Esophagus (tissue), 2 donors: ENCODE measurements at regions not wholly inside any gene's neighbourhood (a gene's known extent, or its start where the extent isn't known, plus 50 kb on each side); places are given as distances from the start of the nearest gene placed in this dataset.

Experiments
- H3K27ac ChIP-seq, 2 donors: one replicate each; pipeline ENCODE4 v1.5.1; 2013; ENCODE audit warnings: low read depth in 2 of 2, mild to moderate bottlenecking in 2 of 2, inconsistent platforms in 1 of 2, low read length in 1 of 2, moderate library complexity in 1 of 2
- H3K27me3 ChIP-seq, 2 donors: one replicate each; pipeline ENCODE4 v1.6.1; 2013; ENCODE audit warnings: low read length in 2 of 2, control low read depth in 1 of 2, mild to moderate bottlenecking in 1 of 2; ENCODE audit not compliant: insufficient read depth in 2 of 2, control insufficient read depth in 1 of 2
- H3K36me3 ChIP-seq, 2 donors: one replicate each; pipeline ENCODE4 v1.6.1; 2013; ENCODE audit warnings: low read length in 1 of 2; ENCODE audit not compliant: control insufficient read depth in 2 of 2, insufficient read depth in 2 of 2
- H3K4me1 ChIP-seq, 2 donors: one replicate each; pipeline ENCODE4 v1.6.1; 2013; ENCODE audit warnings: low read length in 1 of 2; ENCODE audit not compliant: control insufficient read depth in 2 of 2, insufficient read depth in 2 of 2
- H3K4me3 ChIP-seq, 2 donors: one replicate each; pipeline ENCODE4 v1.5.1; 2013; ENCODE audit warnings: low read length in 2 of 2, mild to moderate bottlenecking in 2 of 2, low read depth in 1 of 2, moderate library complexity in 1 of 2
- H3K9me3 ChIP-seq, 2 donors: one replicate each; pipeline ENCODE4 v1.6.1; 2013; ENCODE audit warnings: mild to moderate bottlenecking in 2 of 2, low read depth in 1 of 2, low read length in 1 of 2, moderate library complexity in 1 of 2; ENCODE audit not compliant: control insufficient read depth in 2 of 2, insufficient read depth in 1 of 2
- WGBS, 2 donors: extraction: QIAGEN DNeasy Blood & Tissue Kit; methylation state at CpG; one replicate each; pipeline ENCODE4 v1.1.7; 2013; 5-methylcytosine and 5-hydroxymethylcytosine counted together
- donor health status: healthy with polysubstance abuse.
- donor health status: Bipolar disorder and iron deficiency.

DNA sequence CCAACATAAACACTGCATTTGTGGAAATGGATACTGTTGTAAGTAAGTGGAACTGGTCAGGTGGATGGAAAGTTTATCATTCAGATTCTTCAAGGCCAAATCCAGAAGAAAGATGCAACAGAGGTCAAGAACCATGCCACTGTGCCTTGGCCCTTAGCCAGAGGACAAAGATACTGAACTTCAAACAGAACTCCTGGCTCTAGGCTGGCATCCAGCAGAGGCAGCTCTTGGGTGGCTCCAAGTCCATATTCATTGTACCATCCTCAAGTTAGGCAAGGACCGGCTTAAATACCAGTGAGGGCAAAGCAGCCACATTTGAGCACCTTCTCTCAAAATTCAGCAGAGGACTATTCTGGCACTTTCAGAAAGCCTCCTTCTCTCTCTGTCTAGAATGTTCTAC lies 53.2 kb downstream of the DNAAF9 start:
- H3K9me3 ChIP-seq: no peaks in the 10 kb centered on the region
- WGBS, 2 donors: 100% methylated on average over 1 of the region's 1 CpG

DNA sequence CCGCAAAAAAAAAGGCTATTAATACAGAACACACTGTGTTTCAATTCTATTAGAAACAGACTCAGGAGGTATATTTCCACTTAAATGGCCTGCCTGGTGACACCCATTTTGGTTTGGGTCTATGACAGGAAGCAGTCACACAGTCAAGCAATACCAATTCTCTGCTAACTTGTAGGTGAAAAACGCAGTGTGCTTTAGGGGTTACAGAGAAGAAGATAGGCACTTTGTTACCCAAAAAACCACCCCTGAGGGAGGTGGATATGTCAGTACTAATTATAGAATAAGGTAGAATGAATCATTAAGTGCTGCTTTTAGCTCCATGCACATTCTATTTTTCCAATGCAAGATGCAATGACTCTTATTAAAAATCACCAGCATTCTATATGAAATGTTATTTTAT lies 53.8 kb downstream of the DNAAF9 start:
- H3K4me1 ChIP-seq: no peaks in the 10 kb centered on the region
- H3K27me3 ChIP-seq: no peaks in the 10 kb centered on the region
- 88 to 96% methylated on average over 2 of the region's 2 CpGs for WGBS, 2 donors
- no peaks in the 10 kb centered on the region for H3K9me3 ChIP-seq
- H3K36me3 ChIP-seq: no peaks in the 10 kb centered on the region
- H3K27ac ChIP-seq: no peak overlapping the region
- no peak overlapping the region for H3K4me3 ChIP-seq

More for the DNA sequence above, 53.2 kb downstream of the DNAAF9 start:
- H3K27me3 ChIP-seq: no peaks in the 10 kb centered on the region
- no peak overlapping the region for H3K4me3 ChIP-seq
- H3K36me3 ChIP-seq: no peaks in the 10 kb centered on the region
- H3K27ac ChIP-seq: no peak overlapping the region
- no peaks in the 10 kb centered on the region for H3K4me1 ChIP-seq

DNA sequence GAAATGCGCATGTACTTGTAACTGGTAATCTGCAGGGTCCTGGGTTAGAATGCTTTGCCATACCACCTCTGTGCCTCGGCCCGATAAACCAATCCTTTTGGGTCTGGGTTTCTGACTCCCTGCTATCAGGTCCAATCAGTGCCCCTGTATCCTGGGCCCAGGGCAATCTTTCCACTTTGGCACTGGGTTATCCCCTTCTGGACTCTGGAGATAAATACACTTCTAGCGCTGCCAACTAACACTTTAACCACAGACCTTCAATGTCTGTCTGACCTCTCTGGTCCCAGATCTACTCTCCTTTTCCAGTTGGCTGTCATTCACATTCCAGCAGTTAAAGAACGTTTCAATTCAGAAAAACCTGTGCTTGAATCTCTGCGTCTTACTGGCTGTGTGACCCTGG lies 55.3 kb downstream of the DNAAF9 start:
- no peaks in the 10 kb centered on the region for H3K9me3 ChIP-seq
- no peaks in the 10 kb centered on the region for H3K36me3 ChIP-seq
- no peaks in the 10 kb centered on the region for H3K27me3 ChIP-seq
- no peak overlapping the region for H3K4me3 ChIP-seq
- 94 to 95% methylated on average over 6 of the region's 6 CpGs for WGBS, 2 donors
- no peak overlapping the region for H3K27ac ChIP-seq
- no peaks in the 10 kb centered on the region for H3K4me1 ChIP-seq

DNA sequence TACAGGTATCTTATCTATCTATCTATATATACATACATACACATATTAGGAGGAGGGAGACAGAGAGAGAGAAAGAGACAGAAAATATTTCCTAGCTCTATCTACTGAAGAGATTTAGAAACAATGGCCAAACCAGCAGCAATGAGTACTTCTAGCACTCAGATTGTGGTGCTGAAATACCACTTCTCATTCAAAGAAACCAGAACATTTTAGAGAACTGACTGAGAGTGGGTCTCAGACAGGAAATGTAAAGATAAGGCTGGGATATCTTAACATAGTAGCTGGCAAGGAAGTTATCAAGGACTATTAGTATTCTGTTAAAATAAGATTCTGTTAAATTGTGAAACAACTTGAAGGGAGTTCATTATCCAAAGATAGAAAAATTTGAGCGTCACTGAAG lies 57.0 kb downstream of the DNAAF9 start:
- Histone ChIP-seq H3K27me3 (no peaks in the 10 kb centered on the region), H3K27ac (no peak overlapping the region), H3K9me3 (no peaks in the 10 kb centered on the region), H3K36me3 (peaks cover 0 to 2% of the 10 kb centered on the region in 2 donors), H3K4me1 (no peaks in the 10 kb centered on the region), H3K4me3 (no peak overlapping the region)
- 89 to 90% methylated on average over 1 of the region's 1 CpG for WGBS, 2 donors

DNA sequence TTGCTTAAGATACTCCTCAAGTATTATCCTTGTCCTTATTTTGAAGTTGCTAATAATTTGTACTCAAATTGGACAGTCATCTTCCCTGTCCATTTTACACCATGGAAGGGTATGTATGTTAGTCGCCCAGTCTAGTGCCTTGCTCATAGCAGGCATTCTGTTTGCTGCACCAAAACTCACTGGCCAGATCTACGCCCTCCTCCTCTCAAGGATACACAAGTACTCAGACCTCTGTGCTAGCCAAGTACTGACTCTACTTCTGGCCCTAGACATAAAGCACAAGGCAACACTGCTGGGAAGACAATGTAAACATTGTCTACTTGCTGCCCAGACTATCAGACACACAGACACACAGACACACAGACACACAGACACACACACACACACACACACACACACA lies 57.7 kb downstream of the DNAAF9 start:
- Histone ChIP-seq H3K9me3 (no peaks in the 10 kb centered on the region), H3K27ac (no peak overlapping the region), H3K4me3 (no peak overlapping the region), H3K27me3 (no peaks in the 10 kb centered on the region), H3K36me3 (peaks cover 0 to 2% of the 10 kb centered on the region in 2 donors), H3K4me1 (no peaks in the 10 kb centered on the region)
- WGBS, 2 donors: 94 to 96% methylated on average over 2 of the region's 2 CpGs

DNA sequence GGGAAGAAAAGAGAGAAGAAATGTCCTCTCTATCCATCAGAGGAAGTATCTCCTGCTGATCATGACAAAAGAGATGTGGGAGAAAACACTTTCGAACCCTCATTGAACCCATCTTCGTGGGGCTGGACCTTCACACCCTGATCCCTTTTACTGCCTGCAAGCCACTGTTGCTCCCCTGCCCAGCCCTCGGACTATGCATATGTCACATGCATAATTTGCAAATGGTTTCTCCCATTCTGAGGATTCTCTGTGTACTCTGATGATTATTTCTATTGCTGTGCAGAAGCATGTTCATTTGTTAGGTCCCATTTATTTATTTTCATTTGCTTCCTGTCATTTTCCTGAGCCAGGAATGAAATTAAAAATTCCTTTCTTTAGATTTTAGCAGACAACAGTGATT lies 64.7 kb downstream of the DNAAF9 start:
- no peak overlapping the region for H3K4me3 ChIP-seq
- no peaks in the 10 kb centered on the region for H3K4me1 ChIP-seq
- no peak overlapping the region for H3K27ac ChIP-seq
- H3K9me3 ChIP-seq: no peaks in the 10 kb centered on the region
- 90 to 96% methylated on average over 3 of the region's 3 CpGs for WGBS, 2 donors
- no peaks in the 10 kb centered on the region for H3K27me3 ChIP-seq
- peaks cover 2 to 6% of the 10 kb centered on the region in 2 donors for H3K36me3 ChIP-seq

DNA sequence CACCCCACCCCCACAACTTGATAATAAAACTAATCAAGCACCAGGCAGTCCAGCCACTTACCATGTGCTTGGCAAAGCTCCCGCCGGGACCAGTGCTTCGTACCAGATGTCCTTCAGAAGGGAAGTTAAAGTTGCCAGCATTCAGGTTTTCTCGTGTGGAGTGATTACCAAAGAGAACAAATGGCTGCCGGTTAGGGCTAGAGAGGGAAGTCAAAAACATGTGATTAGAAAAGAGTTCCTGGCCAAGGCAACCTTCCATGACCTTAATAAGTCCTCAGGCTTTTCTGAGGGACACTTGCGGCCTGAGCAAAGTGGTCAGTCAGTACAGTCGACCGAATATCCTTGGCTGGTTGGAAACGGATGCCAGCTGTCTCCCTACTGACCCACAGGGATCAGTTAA lies 67.0 kb downstream of the DNAAF9 start:
- WGBS, 2 donors: 65 to 75% methylated on average over 9 of the region's 9 CpGs
- H3K36me3 ChIP-seq: peaks cover 2 to 4% of the 10 kb centered on the region in 2 donors
- no peak overlapping the region for H3K27ac ChIP-seq
- no peaks in the 10 kb centered on the region for H3K9me3 ChIP-seq
- H3K27me3 ChIP-seq: no peaks in the 10 kb centered on the region
- no peak overlapping the region for H3K4me3 ChIP-seq
- H3K4me1 ChIP-seq: no peaks in the 10 kb centered on the region

DNA sequence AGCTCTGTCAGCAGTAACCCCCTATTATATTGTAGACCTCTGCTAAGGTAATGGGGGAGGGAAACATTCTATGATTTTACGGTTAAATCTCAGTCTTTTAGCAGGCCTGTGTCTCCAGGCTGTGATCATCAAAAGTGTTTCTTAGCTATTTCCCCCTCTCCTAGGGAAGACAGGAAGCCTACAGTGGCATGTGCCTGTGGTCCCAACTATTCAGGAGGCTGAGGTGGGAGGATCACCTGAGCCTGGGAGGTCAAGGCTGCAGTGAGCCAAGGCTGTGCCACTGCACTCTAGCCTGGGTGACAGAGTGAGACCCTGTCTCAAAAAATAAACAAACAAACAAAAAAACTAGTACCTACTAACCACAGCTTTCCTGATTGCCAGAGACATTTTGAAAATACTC lies 67.9 kb downstream of the DNAAF9 start:
- H3K4me1 ChIP-seq: no peaks in the 10 kb centered on the region
- WGBS, 2 donors: 95 to 100% methylated on average over 1 of the region's 1 CpG
- no peak overlapping the region for H3K27ac ChIP-seq
- no peak overlapping the region for H3K4me3 ChIP-seq
- H3K27me3 ChIP-seq: no peaks in the 10 kb centered on the region
- no peaks in the 10 kb centered on the region for H3K9me3 ChIP-seq
- peaks cover 2 to 4% of the 10 kb centered on the region in 2 donors for H3K36me3 ChIP-seq

DNA sequence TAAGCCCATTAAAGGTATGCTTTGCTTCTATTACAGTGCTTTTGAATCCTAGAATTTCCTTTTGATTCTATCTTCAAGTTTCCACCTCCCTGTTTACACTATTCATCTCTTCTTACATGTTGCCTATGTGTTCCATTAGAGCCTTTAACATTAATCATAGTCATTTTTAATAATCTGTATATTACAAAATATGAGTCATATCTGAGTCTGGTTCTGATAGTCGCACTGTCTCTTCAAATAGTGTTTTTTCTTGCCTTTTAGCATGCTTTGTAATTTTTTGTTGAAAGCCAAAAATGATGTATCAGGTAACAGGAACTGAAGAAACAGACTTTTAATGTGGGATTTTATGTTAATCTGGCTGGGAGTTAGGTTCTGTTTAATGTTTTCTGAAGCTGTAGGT lies 68.4 kb downstream of the DNAAF9 start:
- Histone ChIP-seq H3K27me3 (no peaks in the 10 kb centered on the region), H3K4me3 (no peak overlapping the region), H3K27ac (no peak overlapping the region), H3K4me1 (no peaks in the 10 kb centered on the region), H3K36me3 (peaks cover 2 to 4% of the 10 kb centered on the region in 2 donors), H3K9me3 (no peaks in the 10 kb centered on the region)
- 63 to 76% methylated on average over 1 of the region's 1 CpG for WGBS, 2 donors

DNA sequence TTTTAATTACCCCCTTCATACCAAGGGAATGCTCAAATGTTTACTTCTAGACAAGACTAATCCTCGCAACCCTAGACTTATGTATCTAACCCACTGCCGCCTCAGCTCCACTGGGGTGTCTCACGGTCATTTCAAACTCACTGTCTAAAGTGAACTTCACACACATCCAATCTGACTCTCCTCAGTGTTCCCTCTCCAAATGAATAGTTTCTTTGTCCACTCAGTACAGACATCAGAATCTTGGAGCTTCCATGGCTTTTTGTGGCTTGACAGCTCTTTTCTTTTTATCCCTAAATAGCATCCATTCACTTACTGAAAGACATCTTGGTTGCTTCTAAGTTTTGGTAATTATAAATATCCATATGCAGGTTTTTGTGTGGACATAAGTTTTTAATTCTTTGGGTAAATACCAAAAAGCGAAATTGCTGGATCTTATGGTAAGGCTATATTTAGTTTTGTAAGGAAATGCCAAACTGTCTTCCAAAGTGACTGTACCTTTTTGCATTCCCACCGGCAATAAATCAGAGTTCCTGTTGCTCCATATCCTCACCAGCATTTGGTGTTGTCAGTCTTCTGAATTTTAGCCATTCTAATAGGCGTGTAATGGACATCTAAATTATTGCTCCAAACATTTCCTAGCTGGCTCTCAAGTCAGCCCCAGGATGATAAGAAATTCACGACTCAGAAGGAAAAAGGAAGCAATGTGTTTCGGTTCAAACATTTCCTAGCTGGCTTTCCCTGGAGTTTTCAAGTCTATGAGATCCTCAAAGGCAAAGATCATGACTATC lies 73.1 kb downstream of the DNAAF9 start:
- Histone ChIP-seq H3K9me3 (no peaks in the 10 kb centered on the region), H3K27ac (no peak overlapping the region), H3K27me3 (no peaks in the 10 kb centered on the region), H3K4me1 (no peaks in the 10 kb centered on the region), H3K36me3 (peaks cover 2 to 10% of the 10 kb centered on the region in 2 donors), H3K4me3 (no peak overlapping the region)
- 87% methylated on average over 8 of the region's 8 CpGs for WGBS, 2 donors
